OCI-LY1 (cell line): ENCODE measurements at regions not wholly inside any gene's neighbourhood (a gene's known extent, or its start where the extent isn't known, plus 50 kb on each side); places are given as distances from the start of the nearest gene placed in this dataset.

Source experiments
- H2AFZ ChIP-seq: fragments of 200-600 bp; sonication (generic), shearing (Covaris generic); 2 replicates; pipeline ENCODE4 v1.6.0; 2014; ENCODE audit warnings: antibody characterized with exemption, mild to moderate bottlenecking, low read length
- H3F3A ChIP-seq: fragments of 200-600 bp; sonication (generic), shearing (Covaris generic); 2 replicates; pipeline ENCODE4 v1.6.0; 2014; ENCODE audit warnings: mild to moderate bottlenecking, antibody characterized with exemption, low read length, moderate library complexity; ENCODE audit not compliant: insufficient read depth
- H3K27ac ChIP-seq: fragments of 200-600 bp; sonication (generic); 2 replicates; pipeline ENCODE4 v1.5.1; 2014; ENCODE audit warnings: low read length, mixed run types, mild to moderate bottlenecking, low read depth; ENCODE audit not compliant: poor library complexity, severe bottlenecking
- H3K27me3 ChIP-seq: fragments of 200-600 bp; sonication (generic); 2 replicates; pipeline ENCODE4 v1.6.0; 2014; ENCODE audit warnings: antibody characterized with exemption, mild to moderate bottlenecking, low read length, moderate library complexity; ENCODE audit not compliant: insufficient read depth
- H3K36me3 ChIP-seq: fragments of 200-600 bp; sonication (generic); 2 replicates; pipeline ENCODE4 v1.6.1; 2014; ENCODE audit warnings: mild to moderate bottlenecking, antibody characterized with exemption, low read length, moderate library complexity, mixed read lengths; ENCODE audit not compliant: insufficient read depth
- H3K4me1 ChIP-seq: fragments of 200-600 bp; sonication (generic); 2 replicates; pipeline ENCODE4 v1.5.1; 2014; ENCODE audit warnings: mild to moderate bottlenecking, low read length, moderate library complexity; ENCODE audit not compliant: insufficient read depth, severe bottlenecking
- H3K4me2 ChIP-seq: fragments of 200-600 bp; sonication (generic), shearing (Covaris generic); 2 replicates; pipeline ENCODE4 v1.6.1; 2014; ENCODE audit warnings: low read length
- H3K4me3 ChIP-seq: fragments of 200-600 bp; sonication (generic); 2 replicates; pipeline ENCODE4 v1.5.1; 2014; ENCODE audit warnings: low read length, low read depth, mild to moderate bottlenecking, mixed read lengths; ENCODE audit not compliant: poor library complexity, severe bottlenecking
- H3K79me2 ChIP-seq: fragments of 200-600 bp; shearing (Covaris generic); 2 replicates; pipeline ENCODE4 v1.6.1; 2016; ENCODE audit warnings: mixed run types, low read length, mixed read lengths; ENCODE audit not compliant: insufficient read depth
- H3K9ac ChIP-seq: fragments of 200-600 bp; sonication (generic), shearing (Covaris generic); 2 replicates; pipeline ENCODE4 v1.6.1; 2014; ENCODE audit warnings: mild to moderate bottlenecking, low read length, mixed read lengths
- H3K9me2 ChIP-seq: fragments of 200-600 bp; sonication (generic), shearing (Covaris generic); 2 replicates; pipeline ENCODE4 v1.6.1; 2014; ENCODE audit warnings: low read depth, mild to moderate bottlenecking, low read length, mixed read lengths
- H3K9me3 ChIP-seq: fragments of 200-600 bp; shearing (Covaris generic); 2 replicates; pipeline ENCODE4 v1.6.1; 2014; ENCODE audit warnings: low read length, mixed read lengths
- H4K20me1 ChIP-seq: fragments of 200-600 bp; sonication (generic), shearing (Covaris generic); 2 replicates; pipeline ENCODE4 v1.6.0; 2016; ENCODE audit warnings: mild to moderate bottlenecking, low read length; ENCODE audit not compliant: insufficient read depth
- CTCF ChIP-seq: fragments of 200-600 bp; sonication (generic), shearing (Covaris generic); IDR thresholded peaks from 2 replicates; pipeline ENCODE4 v1.5.1; 2017; ENCODE audit warnings: mild to moderate bottlenecking, antibody characterized with exemption, low read length, moderate library complexity, mixed read lengths
- EZH2 ChIP-seq: fragments of 200-600 bp; sonication (generic), shearing (Covaris generic); IDR thresholded peaks from 2 replicates; pipeline ENCODE4 v1.8.0; 2017; ENCODE audit warnings: borderline replicate concordance, mixed run types, mild to moderate bottlenecking, antibody characterized with exemption, low read length, moderate library complexity, mixed read lengths

- Histone ChIP-seq H3K36me3 (no peaks in the 10 kb centered on the region), H3K9ac (no peak overlapping the region), H4K20me1 (no peaks in the 10 kb centered on the region), H3K27me3 (no peaks in the 10 kb centered on the region), H3K9me3 (no peaks in the 10 kb centered on the region), H3K4me1 (no peaks in the 10 kb centered on the region), H3K79me2 (no peaks in the 10 kb centered on the region), H3K4me2 (no peak overlapping the region), H3K4me3 (no peak overlapping the region), H2AFZ (no peak overlapping the region), H3K27ac (no peak overlapping the region), H3K9me2 (no peaks in the 10 kb centered on the region), H3F3A (no peaks in the 10 kb centered on the region)
- no peak for TF ChIP-seq CTCF
- no peak for TF ChIP-seq EZH2
Measured at GRCh38 chr1:219039017-219039681, 134.5 kb upstream of the LYPLAL1 start.

GRCh38 chr1:219039682-219040154 lies 134.0 kb upstream of the LYPLAL1 start:
- H3K36me3 ChIP-seq = no peaks in the 10 kb centered on the region
- H3K4me2 ChIP-seq = no peak overlapping the region
- H4K20me1 ChIP-seq = no peaks in the 10 kb centered on the region
- no peak for TF ChIP-seq CTCF
- no peak for TF ChIP-seq EZH2
- no peak overlapping the region for H2AFZ ChIP-seq
- H3K27me3 ChIP-seq = no peaks in the 10 kb centered on the region
- no peak overlapping the region for H3K4me3 ChIP-seq
- H3K79me2 ChIP-seq = no peaks in the 10 kb centered on the region
- no peaks in the 10 kb centered on the region for H3K4me1 ChIP-seq
- no peaks in the 10 kb centered on the region for H3F3A ChIP-seq
- no peak overlapping the region for H3K27ac ChIP-seq
- H3K9me2 ChIP-seq = no peaks in the 10 kb centered on the region
- no peak overlapping the region for H3K9ac ChIP-seq
- no peaks in the 10 kb centered on the region for H3K9me3 ChIP-seq

GRCh38 chr1:219040291-219040690 lies 133.4 kb upstream of the LYPLAL1 start:
- Histone ChIP-seq H3K9me3 (no peaks in the 10 kb centered on the region), H3F3A (no peaks in the 10 kb centered on the region), H3K4me2 (no peak overlapping the region), H3K4me3 (no peak overlapping the region), H3K27me3 (no peaks in the 10 kb centered on the region), H3K79me2 (no peaks in the 10 kb centered on the region), H3K36me3 (no peaks in the 10 kb centered on the region), H3K9me2 (no peaks in the 10 kb centered on the region), H3K4me1 (no peaks in the 10 kb centered on the region), H2AFZ (no peak overlapping the region), H3K9ac (no peak overlapping the region), H4K20me1 (no peaks in the 10 kb centered on the region), H3K27ac (no peak overlapping the region)
- TF ChIP-seq EZH2 (no peak), CTCF (no peak)
